IMR-90 (cell line): ENCODE measurements at regions not wholly inside any gene's neighbourhood (a gene's known extent, or its start where the extent isn't known, plus 50 kb on each side); places are given as distances from the start of the nearest gene placed in this dataset.

ENCODE experiments used
- FOS ChIP-seq: fragments of 150-350 bp; IDR thresholded peaks from 2 replicates; pipeline ENCODE4 v1.6.1; 2016; ENCODE audit warnings: low read depth, low read length
- MAZ ChIP-seq: IDR thresholded peaks from 2 replicates; pipeline ENCODE4 v1.6.1; 2012; ENCODE audit warnings: low read depth, mild to moderate bottlenecking, low read length, improper control_type of control experiment, moderate library complexity, borderline replicate concordance
- MXI1 ChIP-seq: IDR thresholded peaks from 2 replicates; pipeline ENCODE4 v1.6.1; 2012; ENCODE audit warnings: low read depth, mild to moderate bottlenecking, low read length, moderate library complexity, borderline replicate concordance
- POLR2A ChIP-seq: IDR thresholded peaks from 2 replicates; pipeline ENCODE4 v1.6.1; 2012; ENCODE audit warnings: mild to moderate bottlenecking, low read depth, low read length
- RAD21 ChIP-seq: IDR thresholded peaks from 2 replicates; pipeline ENCODE4 v1.6.1; 2012; ENCODE audit warnings: low read length, improper control_type of control experiment
- TF ChIP-seq, protein P1 (sequence below): conservative IDR thresholded peaks from 2 replicates; pipeline ENCODE4 v1.5.1; 2012; ENCODE audit warnings: mild to moderate bottlenecking, low read depth, low read length, improper control_type of control experiment
- TF ChIP-seq, protein P2 (sequence below): fragments of 150-350 bp; IDR thresholded peaks from 2 replicates; pipeline ENCODE4 v1.6.1; 2017; ENCODE audit warnings: mild to moderate bottlenecking, antibody characterized with exemption, low read length, low read depth

DNA sequence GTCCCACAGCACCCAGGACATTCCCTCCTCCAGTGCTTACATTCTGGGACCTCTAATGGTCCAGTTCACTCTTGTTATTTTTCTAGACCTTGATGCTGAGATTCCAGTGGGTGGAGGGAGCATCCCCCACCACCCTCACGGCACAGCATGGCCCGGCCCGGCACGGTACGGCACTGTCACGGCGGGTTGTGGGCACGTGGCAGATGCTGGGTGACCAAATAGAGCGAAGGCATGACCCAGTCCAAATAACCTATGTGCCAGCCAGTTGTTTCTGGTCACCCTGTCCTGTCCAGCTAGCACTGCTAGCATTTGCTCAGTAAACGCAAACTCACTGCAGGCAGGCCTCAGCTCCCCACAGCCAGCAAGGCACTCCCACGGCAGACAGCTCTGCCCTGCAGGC lies 204.7 kb downstream of the ENGASE start:
- TF ChIP-seq, protein P1, sequence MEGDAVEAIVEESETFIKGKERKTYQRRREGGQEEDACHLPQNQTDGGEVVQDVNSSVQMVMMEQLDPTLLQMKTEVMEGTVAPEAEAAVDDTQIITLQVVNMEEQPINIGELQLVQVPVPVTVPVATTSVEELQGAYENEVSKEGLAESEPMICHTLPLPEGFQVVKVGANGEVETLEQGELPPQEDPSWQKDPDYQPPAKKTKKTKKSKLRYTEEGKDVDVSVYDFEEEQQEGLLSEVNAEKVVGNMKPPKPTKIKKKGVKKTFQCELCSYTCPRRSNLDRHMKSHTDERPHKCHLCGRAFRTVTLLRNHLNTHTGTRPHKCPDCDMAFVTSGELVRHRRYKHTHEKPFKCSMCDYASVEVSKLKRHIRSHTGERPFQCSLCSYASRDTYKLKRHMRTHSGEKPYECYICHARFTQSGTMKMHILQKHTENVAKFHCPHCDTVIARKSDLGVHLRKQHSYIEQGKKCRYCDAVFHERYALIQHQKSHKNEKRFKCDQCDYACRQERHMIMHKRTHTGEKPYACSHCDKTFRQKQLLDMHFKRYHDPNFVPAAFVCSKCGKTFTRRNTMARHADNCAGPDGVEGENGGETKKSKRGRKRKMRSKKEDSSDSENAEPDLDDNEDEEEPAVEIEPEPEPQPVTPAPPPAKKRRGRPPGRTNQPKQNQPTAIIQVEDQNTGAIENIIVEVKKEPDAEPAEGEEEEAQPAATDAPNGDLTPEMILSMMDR, result no peak
- TF ChIP-seq RAD21, result no peak
- TF ChIP-seq, protein P2, sequence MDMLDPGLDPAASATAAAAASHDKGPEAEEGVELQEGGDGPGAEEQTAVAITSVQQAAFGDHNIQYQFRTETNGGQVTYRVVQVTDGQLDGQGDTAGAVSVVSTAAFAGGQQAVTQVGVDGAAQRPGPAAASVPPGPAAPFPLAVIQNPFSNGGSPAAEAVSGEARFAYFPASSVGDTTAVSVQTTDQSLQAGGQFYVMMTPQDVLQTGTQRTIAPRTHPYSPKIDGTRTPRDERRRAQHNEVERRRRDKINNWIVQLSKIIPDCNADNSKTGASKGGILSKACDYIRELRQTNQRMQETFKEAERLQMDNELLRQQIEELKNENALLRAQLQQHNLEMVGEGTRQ, result no peak
- TF ChIP-seq POLR2A, result no peak
- no peak for TF ChIP-seq MAZ
- TF ChIP-seq FOS, result no peak
- TF ChIP-seq MXI1, result no peak
